Astrocyte (in vitro differentiated cells and primary cell): ENCODE measurements at regions not wholly inside any gene's neighbourhood (a gene's known extent, or its start where the extent isn't known, plus 50 kb on each side); places are given as distances from the start of the nearest gene placed in this dataset.

Source experiments
- DNase-seq: peaks from one replicate; pipeline ENCODE4 v3.0.0-alpha.2; 2010; ENCODE audit warnings: low read depth
- FAIRE-seq: peaks from 2 replicates; lab custom pipeline; 2011; peaks lifted over from hg19 to GRCh38; lab: Jason Lieb, UNC
- H2AFZ ChIP-seq: 2 replicates; pipeline ENCODE4 v1.6.0; 2012; ENCODE audit warnings: low read depth, low read length, inconsistent platforms
- H3K27ac ChIP-seq: 2 replicates; pipeline ENCODE4 v1.5.1; 2011; ENCODE audit warnings: low read depth, low read length, inconsistent platforms
- H3K27me3 ChIP-seq: 2 replicates; pipeline ENCODE4 v1.6.0; 2011; ENCODE audit warnings: low read length, inconsistent platforms; ENCODE audit not compliant: insufficient read depth
- H3K36me3 ChIP-seq: 2 replicates; pipeline ENCODE4 v1.5.1; 2011; ENCODE audit warnings: low read length, inconsistent platforms; ENCODE audit not compliant: insufficient read depth
- H3K4me1 ChIP-seq: 2 replicates; pipeline ENCODE4 v1.5.1; 2011; ENCODE audit warnings: low read length, inconsistent platforms; ENCODE audit not compliant: insufficient read depth
- H3K4me2 ChIP-seq: 2 replicates; pipeline ENCODE4 v1.6.0; 2012; ENCODE audit warnings: low read length, inconsistent platforms
- H3K4me3 ChIP-seq: 2 replicates; pipeline ENCODE4 v1.5.1; 2011; ENCODE audit warnings: low read depth, mild to moderate bottlenecking, low read length, inconsistent platforms; ENCODE audit not compliant: insufficient read depth
- H3K79me2 ChIP-seq: 2 replicates; pipeline ENCODE4 v1.6.0; 2012; ENCODE audit warnings: mild to moderate bottlenecking, low read length, inconsistent platforms; ENCODE audit not compliant: insufficient read depth
- H3K9ac ChIP-seq: 2 replicates; pipeline ENCODE4 v1.6.0; 2012; ENCODE audit warnings: mild to moderate bottlenecking, low read length, inconsistent platforms
- H3K9me3 ChIP-seq: 2 replicates; pipeline ENCODE4 v1.5.1; 2012; ENCODE audit warnings: low read depth, mild to moderate bottlenecking, low read length, inconsistent platforms; ENCODE audit not compliant: insufficient read depth
- H4K20me1 ChIP-seq: 2 replicates; pipeline ENCODE4 v1.6.0; 2012; ENCODE audit warnings: low read length, inconsistent platforms; ENCODE audit not compliant: insufficient read depth
- H3K27ac Mint-ChIP-seq: one replicate; pipeline ENCODE4 v1.8.0; 2021; ENCODE audit warnings: mild to moderate bottlenecking, mixed read lengths; ENCODE audit not compliant: unreplicated experiment
- H3K27me3 Mint-ChIP-seq: one replicate; pipeline ENCODE4 v1.8.0; 2021; ENCODE audit warnings: low read depth, mixed read lengths; ENCODE audit not compliant: unreplicated experiment
- H3K36me3 Mint-ChIP-seq: one replicate; pipeline ENCODE4 v1.8.0; 2021; ENCODE audit warnings: low read depth, mixed read lengths; ENCODE audit not compliant: unreplicated experiment
- H3K4me1 Mint-ChIP-seq: one replicate; pipeline ENCODE4 v1.8.0; 2021; ENCODE audit warnings: low read depth, mixed read lengths; ENCODE audit not compliant: unreplicated experiment
- H3K4me3 Mint-ChIP-seq: one replicate; pipeline ENCODE4 v1.8.0; 2021; ENCODE audit warnings: mild to moderate bottlenecking, moderate library complexity, mixed read lengths; ENCODE audit not compliant: unreplicated experiment
- H3K9me3 Mint-ChIP-seq: one replicate; pipeline ENCODE4 v1.8.0; 2021; ENCODE audit warnings: mild to moderate bottlenecking, mixed read lengths; ENCODE audit not compliant: unreplicated experiment
- CTCF ChIP-seq: IDR thresholded peaks from 2 replicates; pipeline ENCODE4 v1.5.1; 2011; ENCODE audit warnings: low read depth, mild to moderate bottlenecking, inconsistent platforms, low read length, moderate library complexity; ENCODE audit not compliant: insufficient read depth

- peak overlapping the region; percentile 49 for H3K27ac Mint-ChIP-seq
- H3K4me1 ChIP-seq = no peaks in the 10 kb centered on the region
- no peak overlapping the region for H3K4me3 ChIP-seq
- no peak overlapping the region for H3K9ac ChIP-seq
- H3K79me2 ChIP-seq = no peaks in the 10 kb centered on the region
- H3K36me3 ChIP-seq = no peaks in the 10 kb centered on the region
- no peak overlapping the region for H3K4me3 Mint-ChIP-seq
- H3K27ac ChIP-seq = no peak overlapping the region
- peaks cover 6% of the 10 kb centered on the region for H3K27me3 Mint-ChIP-seq
- H3K9me3 ChIP-seq = no peaks in the 10 kb centered on the region
- H3K4me1 Mint-ChIP-seq = peaks cover 13% of the 10 kb centered on the region
- H3K9me3 Mint-ChIP-seq = no peaks in the 10 kb centered on the region
- H3K36me3 Mint-ChIP-seq = no peaks in the 10 kb centered on the region
- H3K4me2 ChIP-seq = no peak overlapping the region
- no peak for TF ChIP-seq CTCF
- H4K20me1 ChIP-seq = no peaks in the 10 kb centered on the region
- DNase-seq = peak; percentile 59
- H2AFZ ChIP-seq = no peak overlapping the region
- FAIRE-seq = no peak
- H3K27me3 ChIP-seq = no peaks in the 10 kb centered on the region
These were observed 51.1 kb upstream of the SLC47A1 start for GRCh38 chr17:19482576-19482975.
